Stimulated activated CD8-positive, alpha-beta memory T cell treated with anti-CD3 and anti-CD28 coated beads, Interleukin-4, amount 100 ng/mL, for 24 hours (primary cell): ENCODE measurements at regions not wholly inside any gene's neighbourhood (a gene's known extent, or its start where the extent isn't known, plus 50 kb on each side); places are given as distances from the start of the nearest gene placed in this dataset.

Experiments
- DNase-seq: peaks from one replicate; pipeline ENCODE4 v3.0.0-alpha.2; 2020; ENCODE audit warnings: low read depth

DNA sequence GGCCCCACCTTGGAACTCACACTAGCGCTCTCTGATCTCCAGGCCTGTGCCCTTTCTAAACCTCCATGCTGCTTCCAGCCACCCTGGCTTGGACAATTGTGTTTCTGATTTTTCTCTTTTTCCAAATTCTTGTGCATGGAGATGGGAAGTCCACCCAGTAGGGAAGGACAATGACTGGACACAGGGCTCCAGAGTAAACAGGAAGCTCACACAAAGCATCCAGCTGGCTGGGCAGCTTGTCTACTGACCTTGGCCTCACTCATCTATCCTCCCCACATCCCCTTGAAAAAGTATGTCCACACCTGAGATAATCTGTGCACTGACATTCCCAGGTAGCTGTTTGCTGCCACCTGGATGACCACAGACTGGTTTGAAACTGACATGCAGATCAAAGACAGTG is 331.2 kb upstream of the MAF start:
- no peak for DNase-seq

DNA sequence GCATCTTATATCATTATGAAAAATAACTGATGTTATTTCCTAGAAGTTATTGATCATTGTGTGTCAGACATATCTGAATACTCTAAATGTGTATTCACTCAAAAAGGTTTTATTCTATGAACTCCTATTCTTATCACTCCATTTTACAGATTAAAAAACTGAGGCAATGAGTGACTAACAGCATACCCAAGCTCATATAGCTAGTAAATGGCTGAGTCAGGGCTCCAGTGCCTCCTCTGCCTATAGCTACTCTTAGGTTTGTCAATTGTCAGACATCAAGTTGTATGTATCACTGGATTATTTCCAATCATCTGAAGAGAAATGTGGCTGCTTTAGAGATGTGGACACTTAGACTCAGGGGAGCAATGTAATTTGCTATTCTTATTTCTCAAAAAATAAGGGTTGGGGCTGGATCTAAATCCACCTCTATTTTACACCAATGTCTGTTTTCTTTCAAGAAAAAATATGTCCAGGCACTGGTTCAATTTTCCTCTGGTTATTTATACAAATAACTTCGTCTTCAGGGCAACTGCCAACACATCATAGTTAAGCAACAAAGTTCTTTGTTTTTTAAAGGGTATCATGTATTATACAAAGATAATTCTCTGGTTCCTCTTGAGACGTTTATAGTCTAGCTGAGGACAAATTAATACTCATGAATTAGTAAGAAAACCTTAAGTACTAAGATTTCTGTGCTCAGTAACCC is 328.9 kb upstream of the MAF start:
- DNase-seq: no peak

DNA sequence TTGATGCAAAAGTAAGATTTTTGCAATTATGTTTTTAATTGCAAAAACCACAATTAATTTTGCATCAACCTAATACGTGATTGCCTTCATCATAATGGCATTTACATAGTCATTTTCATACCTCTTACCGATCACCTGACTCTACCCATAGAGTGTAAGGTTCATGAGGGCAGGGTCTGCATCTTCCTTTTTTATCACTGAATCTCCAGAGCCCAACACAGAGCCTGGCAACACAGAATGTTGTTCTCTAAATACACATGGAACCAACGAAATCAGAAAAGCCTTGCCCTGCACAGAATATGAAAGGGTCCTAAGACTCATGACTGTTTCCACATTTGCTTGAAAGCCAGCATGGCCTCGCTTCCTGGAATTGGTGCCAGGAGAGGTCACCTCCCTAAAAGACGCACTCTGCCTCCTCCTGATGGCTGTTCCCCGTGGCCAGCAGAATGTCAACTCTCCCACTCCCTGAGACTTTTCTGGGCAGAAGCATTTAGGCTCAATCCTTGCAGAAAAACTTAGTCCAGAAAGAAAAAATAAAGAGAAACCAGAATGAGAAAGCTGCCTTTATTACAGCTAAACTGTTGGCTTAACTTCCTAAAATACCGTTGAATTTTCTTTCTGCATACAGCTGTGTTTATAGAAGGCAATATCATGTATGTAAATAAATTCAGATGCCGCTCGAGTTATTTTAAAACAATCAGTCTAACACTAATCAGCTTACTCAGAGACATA is 327.8 kb upstream of the MAF start:
- no peak for DNase-seq

DNA sequence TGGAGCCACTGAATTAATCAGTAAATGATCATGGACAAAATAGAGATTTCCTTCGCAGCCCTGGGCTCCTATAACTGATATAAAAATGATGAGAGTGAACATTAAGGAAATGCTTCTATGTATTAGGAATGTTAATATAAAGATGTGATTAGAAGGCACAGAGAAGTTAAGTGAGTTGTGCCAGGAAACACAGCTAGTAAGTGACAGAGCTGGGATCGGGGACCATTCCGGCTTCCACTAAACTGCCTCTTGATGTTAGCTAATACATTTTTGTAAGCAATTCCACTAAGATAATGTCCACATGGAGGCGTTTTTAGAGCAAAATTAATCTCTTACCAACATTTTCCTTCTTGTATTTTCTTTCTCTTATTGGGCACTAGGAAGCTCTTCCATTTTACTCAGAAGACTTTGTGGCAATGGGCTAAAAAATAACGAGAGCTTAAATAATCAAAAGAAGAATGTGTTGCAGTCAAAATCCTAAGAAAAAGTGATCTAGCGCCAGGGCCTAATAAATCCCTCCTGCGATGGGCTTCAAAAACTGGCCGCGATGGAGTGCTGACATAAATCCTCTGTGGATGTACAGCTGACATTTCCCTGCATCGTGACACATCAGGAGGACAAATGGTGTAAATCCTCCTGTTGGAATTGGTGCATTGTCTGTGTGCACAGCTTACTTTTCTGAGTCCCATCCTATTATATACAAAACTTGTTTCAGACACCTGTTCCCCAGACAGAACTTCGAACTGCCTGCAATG is 326.1 kb upstream of the MAF start:
- no peak for DNase-seq

DNA sequence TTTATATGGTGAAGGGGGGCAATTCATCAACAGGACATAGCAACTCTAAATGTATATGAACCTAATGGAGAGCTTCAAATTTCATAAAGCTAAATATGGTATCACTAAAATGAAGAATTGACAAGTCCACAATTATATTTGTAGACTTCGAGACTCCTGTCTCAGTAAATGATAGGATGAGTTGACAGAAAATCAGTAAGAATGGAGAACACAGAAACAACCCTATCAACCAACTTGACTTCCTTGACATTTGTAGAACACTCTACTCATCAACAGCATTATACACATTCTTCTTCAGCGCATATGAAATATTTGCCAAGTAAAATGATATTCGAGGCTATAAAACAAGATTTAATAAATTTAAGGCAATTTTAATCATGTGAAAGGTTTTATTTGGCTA is 322.9 kb upstream of the MAF start:
- DNase-seq: no peak

DNA sequence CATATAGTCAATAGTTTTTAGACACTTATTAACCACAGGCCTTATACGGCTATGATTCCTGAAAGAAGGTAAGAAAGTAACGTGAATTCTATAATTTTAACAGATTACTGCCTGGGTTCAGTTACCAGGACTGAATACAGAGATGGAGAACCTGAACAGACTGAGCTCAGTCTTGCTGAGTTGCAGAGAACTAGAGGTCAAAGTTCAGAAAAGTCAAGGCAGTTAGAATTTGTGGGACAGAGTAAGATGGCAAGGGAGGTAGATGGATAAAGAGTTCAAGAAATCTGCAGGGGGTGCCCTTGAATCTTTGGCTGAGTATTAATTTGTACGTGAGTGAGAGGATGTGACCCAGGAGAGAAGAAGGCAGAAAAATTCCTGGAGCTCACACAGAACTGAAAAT is 320.1 kb upstream of the MAF start:
- DNase-seq: no peak

DNA sequence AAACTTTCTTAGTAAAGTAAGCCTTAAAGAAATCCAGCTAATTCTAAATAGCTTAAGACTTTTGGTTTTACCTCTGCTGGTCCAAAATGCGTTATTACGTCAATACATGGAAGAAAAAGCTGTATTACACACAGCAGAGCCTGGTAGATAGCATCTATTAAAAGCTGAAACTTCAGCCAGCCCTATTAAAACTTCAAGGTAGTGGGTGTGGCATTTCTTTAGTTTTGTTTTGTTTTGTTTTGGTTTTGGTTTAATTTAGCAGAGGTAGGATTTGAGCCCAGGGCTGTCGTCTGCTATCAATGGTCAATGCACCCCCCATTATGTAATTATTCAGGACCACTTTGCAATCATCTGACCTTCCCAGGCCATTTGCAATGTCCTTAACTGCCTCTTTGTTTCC is 318.4 kb upstream of the MAF start:
- no peak for DNase-seq

DNA sequence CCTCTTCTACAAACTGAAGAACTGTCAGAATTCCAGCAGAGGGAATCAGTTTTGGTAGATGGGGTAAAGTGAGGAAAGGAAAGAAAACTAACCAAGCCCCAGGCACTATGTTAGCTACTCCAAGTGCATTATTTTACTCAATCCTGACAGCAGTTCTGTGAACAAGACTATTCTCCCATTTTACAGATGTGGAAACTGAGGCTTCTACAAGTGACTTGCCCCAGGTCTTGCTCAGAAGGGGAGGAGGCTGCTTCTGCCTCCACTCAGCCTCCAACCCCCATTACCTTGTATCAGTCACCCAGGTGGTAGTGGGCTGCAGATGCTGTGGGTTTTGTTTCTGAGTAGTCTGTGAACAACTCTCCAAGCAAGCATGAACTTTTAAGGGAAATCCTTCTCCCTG is 315.2 kb upstream of the MAF start:
- no peak for DNase-seq

DNA sequence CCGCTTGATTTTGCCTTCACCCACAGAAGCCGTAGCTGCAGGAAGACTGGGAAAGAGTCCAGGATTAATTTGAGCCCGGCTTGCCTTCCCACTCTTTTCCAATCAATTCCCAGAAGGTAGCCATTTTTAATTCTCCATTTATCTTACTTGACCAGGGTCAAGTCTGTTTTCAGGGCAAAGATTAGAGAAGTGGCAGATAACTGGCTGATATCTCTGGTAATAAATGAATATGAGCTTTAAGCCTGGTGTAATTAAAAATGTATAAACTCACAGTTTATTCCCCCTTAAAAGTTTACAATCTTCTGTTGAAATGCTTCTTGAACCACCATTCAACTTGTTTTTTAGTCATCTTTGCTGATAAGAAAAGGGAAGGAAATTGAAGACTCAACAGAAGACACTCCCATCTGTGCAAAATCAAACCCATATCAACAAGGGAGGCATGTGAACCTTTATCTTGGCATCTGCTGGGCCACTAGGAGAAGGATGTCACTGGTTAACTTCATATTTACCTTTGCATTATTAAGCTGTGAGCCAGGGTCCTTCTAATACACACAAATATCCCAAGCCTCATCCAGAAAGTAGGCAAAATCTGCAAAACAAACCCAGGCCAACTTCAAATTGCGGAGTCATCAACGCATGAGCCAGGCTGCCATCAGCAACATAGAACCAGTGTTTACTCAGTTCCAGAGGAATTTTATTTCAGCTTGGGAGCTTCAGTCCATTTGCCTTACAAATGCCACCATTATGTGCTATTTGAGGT is 314.6 kb upstream of the MAF start:
- no peak for DNase-seq

DNA sequence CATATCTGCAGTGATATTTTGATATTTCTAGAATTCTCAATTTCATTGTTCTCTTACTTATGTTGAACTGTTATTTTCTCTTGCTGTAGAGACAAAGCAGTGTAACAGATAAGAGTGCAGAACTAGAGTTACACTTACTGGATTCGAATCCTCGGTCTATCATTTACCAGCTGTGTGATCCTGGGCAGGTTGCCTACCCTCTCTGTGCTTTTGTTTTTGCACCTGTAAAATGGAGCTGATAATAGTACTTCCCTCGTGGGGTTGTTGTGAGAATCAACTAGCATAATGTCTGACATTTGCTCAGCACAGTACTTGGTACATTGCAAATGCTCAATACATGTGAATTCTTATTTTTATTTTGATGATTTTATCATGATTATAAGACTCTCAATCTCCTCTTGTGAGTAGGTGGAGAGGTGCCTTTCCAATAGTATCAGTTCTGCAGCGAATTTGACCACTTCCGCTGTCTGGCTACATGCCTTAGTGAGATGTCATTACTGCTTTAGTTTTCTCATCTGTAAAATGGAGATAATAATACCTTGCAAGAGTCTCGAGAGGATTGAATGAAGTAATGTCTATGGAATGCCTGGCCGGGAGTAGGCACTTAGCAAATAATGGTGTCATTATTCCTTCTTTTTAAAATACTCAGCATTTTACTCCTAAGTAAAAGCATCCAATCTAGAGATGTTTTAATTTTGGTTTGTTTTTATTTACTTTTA is 312.2 kb upstream of the MAF start:
- no peak for DNase-seq

DNA sequence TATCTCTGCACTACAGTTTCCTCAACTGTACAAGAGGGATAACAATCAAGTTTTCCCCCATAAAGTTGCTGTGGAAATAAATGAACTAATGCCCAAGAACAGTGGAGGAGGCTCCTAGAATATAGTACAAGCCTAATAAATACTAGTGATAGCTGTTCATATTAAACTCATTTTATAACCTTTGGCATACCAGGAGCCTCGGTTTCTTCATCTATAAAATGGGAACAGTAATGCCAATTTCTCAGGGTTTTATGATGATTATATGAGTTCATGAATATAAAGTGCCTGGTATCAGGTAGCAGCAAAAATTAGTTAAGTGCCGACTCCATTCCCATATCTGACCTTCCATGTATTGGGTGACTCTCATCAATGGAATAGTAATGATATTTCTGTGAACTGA is 311.1 kb upstream of the MAF start:
- DNase-seq: no peak

DNA sequence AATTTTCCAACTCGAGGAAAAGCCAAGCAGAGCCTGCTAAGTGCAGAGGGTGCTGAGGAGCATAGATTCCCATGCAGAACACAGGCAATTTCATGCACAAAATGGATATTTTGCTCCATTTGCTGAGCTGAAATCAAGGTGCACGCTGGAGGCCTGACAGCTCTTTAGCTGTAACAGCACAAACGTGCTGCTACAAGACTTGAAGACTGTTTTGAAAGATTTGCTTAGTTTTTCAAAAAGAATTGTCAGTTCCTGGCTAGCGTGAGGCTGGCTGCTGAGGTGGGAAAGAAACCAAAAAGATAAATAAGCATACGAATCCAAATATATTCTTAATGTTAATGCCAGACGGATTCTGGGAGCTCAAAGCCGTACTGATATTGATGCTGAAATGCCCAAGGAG is 309.0 kb upstream of the MAF start:
- DNase-seq: no peak

DNA sequence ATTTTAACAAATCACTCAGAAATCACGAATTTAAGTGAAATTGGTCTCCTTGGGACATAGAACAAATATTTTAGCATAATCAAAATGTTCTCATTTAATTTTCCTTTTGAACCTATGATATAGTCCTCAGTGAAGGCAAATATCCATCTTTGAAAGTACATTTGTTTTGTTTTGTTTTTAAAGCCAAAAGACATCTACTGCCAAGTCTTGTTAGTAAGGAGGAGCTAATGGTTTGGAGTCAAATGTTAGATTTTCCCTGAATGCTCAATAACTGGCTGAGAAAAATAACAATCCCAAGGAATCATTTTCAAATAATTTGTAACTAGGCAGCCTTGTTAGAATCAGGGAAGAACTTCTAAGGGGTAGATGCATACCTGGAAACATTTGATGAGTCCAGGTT is 302.9 kb upstream of the MAF start:
- DNase-seq: no peak

DNA sequence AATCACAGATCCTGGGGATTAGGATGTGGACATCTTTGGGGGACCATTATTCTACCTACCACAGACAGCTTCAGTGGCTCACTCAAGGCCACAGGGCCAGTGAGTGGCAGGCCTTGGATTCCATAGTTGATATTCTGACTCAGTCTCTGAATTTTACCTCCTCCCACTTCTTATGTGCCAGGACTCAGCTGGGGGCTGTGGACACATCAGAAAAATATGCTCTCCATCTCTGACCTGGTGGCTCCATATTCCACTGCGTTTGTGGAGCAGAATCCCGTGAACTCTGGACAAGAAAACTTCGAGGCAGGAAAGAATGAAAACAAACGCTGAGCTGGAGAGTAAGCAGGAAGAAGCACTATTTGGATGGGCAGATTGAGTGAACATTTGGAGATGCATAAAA is 301.8 kb upstream of the MAF start:
- DNase-seq: no peak

DNA sequence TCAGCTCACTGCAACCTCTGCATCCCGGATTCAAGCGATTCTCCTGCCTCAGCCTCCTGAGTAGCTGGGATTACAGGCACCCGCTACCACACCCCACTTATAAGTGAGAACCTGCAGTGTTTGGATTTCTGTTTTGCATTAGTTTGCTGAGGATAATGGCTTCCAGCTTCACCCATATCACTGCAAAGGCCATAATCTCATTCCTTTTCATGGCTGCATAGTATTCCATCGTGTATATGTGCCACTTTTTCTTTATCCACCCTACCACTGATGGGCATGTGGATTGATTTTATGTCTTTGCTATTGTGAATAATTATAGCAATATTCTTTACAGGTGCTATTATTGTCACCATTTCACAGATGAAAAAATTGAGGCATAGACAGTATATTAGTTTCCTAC is 301.0 kb upstream of the MAF start:
- DNase-seq: no peak

DNA sequence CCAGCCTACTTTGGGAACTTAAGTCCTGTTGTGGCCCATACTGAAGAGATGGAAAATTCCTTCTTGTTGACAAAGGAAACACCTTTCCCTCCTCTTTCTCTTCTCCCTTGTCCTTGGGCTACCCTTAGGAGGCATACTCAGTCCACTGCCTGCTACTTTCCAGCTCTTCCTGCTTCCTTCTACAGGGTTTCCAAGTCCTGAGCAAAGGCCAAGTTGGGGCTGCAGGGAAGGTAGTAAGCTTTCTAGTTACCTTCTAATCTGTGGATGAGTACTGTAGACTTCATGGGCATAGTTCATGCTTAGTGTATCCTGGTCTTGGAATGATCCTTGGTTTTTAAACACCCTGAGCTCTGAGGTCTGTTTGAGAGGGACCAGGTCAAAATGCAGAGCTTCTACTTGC is 299.2 kb upstream of the MAF start:
- DNase-seq: no peak

DNA sequence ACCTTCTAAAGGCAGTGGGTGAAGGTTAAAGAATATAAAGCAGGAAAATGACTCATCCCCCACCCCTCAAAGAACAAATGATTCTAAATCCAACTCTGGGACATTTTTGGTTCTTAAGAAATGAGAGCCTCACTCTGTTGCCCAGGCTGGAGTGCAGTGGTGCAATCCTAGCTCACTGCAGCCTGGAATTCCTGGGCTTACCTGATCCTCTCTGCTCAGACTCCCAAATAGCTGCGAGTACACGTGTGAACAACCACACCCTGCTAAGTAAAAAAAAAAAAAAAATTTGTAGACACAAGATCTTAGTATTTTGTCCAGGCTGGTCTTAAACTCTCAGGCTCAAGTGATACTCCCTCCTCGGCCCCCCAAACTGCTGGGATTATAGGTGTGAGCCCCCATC is 298.8 kb upstream of the MAF start:
- no peak for DNase-seq

DNA sequence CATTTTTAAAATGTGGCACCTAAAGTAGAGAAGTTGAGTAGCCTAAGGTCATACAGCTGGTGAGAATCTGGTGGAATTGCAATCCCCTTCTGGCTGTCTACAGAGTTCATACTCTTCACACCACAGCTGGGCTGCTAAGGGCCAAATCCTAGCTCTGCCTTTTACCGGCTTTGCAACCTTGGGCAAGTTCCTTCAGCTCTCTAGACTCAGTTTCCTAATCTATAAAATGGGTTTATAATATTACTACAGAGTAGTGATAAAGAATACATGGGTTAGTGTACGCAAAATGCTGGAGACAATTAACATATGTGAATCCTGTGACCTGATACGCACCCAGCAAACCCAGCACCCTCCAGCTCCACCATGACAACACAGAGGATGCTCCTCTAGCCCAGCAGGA is 298.2 kb upstream of the MAF start:
- no peak for DNase-seq

DNA sequence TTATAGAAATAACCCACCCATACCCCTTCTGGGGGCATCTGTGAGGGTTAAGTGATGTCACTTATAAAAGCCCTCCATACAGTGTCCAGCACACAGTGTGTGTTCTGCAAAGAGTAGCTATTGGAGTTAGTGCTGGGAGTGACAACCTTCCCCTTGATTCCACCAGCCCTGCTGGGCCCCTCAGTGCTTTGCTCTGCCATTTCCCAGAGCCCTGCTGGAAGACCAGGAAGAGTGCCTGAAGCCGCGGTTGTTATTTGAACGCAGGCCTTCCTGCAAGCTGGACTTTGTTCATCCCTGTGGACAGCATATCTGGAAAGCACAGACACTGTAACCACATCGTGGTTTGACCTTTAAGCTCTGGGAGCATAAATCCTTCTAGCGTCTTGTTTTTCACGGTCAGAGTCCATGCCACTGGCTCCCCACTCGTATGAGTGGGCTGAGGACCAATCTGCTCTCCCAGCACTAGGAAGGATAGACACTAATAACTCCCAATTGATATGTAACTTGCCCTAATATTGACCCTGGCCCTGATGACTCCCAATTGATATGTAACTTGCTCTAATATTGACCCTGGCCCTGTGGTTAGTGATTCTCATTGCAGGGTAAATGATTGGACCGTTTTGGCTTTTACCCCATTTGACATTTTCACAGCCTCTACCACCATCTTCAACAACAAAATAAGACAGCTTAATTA is 297.1 kb upstream of the MAF start:
- DNase-seq: no peak

DNA sequence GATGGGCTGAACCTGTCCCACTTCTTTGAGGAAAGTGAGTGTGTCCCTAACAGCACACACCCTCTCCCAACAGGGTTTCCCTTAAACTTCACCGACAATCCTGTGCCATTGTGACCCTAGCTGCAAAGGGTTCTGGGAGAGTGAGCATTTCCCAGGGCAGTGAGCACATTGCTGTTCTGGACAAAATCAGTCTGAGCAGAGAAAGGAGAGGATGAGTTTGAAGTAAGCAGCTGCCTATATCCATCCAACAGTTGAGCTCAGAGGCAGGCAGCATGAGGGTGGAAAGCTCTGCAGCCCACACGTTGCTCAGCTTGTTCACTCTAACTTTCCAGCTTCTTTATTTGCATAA is 296.5 kb upstream of the MAF start:
- no peak for DNase-seq

DNA sequence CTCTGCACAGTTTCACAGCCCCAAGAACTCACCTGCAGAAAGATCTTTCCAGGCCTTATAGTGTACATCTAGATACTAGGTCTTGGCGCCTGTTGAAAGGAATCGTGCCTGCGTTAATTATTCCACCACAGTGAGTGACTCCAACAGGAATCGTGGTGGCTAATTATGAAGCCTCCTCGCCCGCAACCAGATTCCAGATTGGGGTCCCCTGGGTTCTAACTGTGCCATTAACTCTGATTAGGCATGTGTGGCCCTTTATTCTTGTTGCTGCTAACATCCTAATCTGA is 295.3 kb upstream of the MAF start:
- DNase-seq: no peak
